MCF 10A (cell line): ENCODE measurements at regions not wholly inside any gene's neighbourhood (a gene's known extent, or its start where the extent isn't known, plus 50 kb on each side); places are given as distances from the start of the nearest gene placed in this dataset.

Experiments used
- BruUV-seq: library from RNA; stranded (reverse); fragments of 400-500 nt; replicated peaks from 2 replicates; lab custom pipeline; 2021; lab: Mats Ljungman, UMichigan
- CTCF ChIA-PET: fragments of 300-600 bp; sonication (Branson Sonifier 250); formaldehyde crosslinking; extraction: SDS; loops from one replicate; lab custom pipeline; 2021; ENCODE audit warnings: antibody characterized with exemption, inconsistent platforms; lab: Yijun Ruan, JAX
- POLR2A ChIA-PET: fragments of 300-600, 350-650 bp; sonication (Branson Sonifier 250); formaldehyde crosslinking; extraction: SDS; loops from one replicate; lab custom pipeline; 2020; ENCODE audit warnings: antibody characterized with exemption, inconsistent platforms; lab: Yijun Ruan, JAX
- DNase-seq: peaks from one replicate; pipeline ENCODE4 v3.0.0-alpha.2; 2018; ENCODE audit not compliant: unreplicated experiment
- H3K27ac Mint-ChIP-seq: one replicate; pipeline ENCODE4 v1.8.0; 2022; ENCODE audit warnings: mild to moderate bottlenecking, low read depth, mixed read lengths; ENCODE audit not compliant: unreplicated experiment
- H3K27me3 Mint-ChIP-seq: one replicate; pipeline ENCODE4 v1.8.0; 2022; ENCODE audit warnings: mixed read lengths; ENCODE audit not compliant: insufficient read depth, unreplicated experiment
- H3K36me3 Mint-ChIP-seq: one replicate; pipeline ENCODE4 v1.8.0; 2022; ENCODE audit warnings: mild to moderate bottlenecking, moderate library complexity, mixed read lengths; ENCODE audit not compliant: insufficient read depth, unreplicated experiment
- H3K4me1 Mint-ChIP-seq: one replicate; pipeline ENCODE4 v1.8.0; 2022; ENCODE audit warnings: mixed read lengths; ENCODE audit not compliant: insufficient read depth, unreplicated experiment
- H3K4me3 Mint-ChIP-seq: one replicate; pipeline ENCODE4 v1.8.0; 2022; ENCODE audit warnings: mild to moderate bottlenecking, moderate library complexity, mixed read lengths; ENCODE audit not compliant: unreplicated experiment
- H3K9me3 Mint-ChIP-seq: one replicate; pipeline ENCODE4 v1.8.0; 2022; ENCODE audit warnings: mixed read lengths; ENCODE audit not compliant: unreplicated experiment
- CTCF ChIP-seq: fragments of 200-600 bp; IDR thresholded peaks from one replicate; pipeline ENCODE4 v1.8.0; 2022; ENCODE audit warnings: antibody characterized with exemption, mild to moderate bottlenecking; ENCODE audit not compliant: unreplicated experiment
- intact Hi-C: fragments of 100-400 bp; cut with micrococcal nuclease; formaldehyde crosslinking; loops from 2 replicates; pipeline ENCODE4 v1.14.1; 2022

GRCh38 chr9:109591691-109592090 is 93.6 kb upstream of the PTPN3 start:
- BruUV-seq: no TSS peak
- no peak for DNase-seq
- Mint-ChIP-seq H3K27ac (no peak overlapping the region), H3K27me3 (no peaks in the 10 kb centered on the region), H3K4me3 (no peak overlapping the region), H3K9me3 (no peaks in the 10 kb centered on the region), H3K36me3 (no peaks in the 10 kb centered on the region), H3K4me1 (no peaks in the 10 kb centered on the region)
- TF ChIP-seq CTCF: no peak
- intact Hi-C loops: no loop called here
- ChIA-PET CTCF (no interaction called here), POLR2A (no interaction called here)

- no TSS peak for BruUV-seq
- DNase-seq: no peak
- Mint-ChIP-seq H3K4me1 (no peaks in the 10 kb centered on the region), H3K27ac (no peak overlapping the region), H3K27me3 (no peaks in the 10 kb centered on the region), H3K9me3 (no peaks in the 10 kb centered on the region), H3K4me3 (no peak overlapping the region), H3K36me3 (no peaks in the 10 kb centered on the region)
- ChIA-PET POLR2A (interaction anchor here (0.7 kb wide), 1 partner anchor 17 kb away, joined by 3 read pairs; no protein-coding TSS in a partner anchor), CTCF (interaction anchor here (0.7 to 1.1 kb wide), 3 partner anchors 12 to 153 kb away, joined by 3 to 4 read pairs (median 3); no protein-coding TSS in a partner anchor)
- TF ChIP-seq CTCF: no peak
- intact Hi-C loops: no loop called here
These were observed 95.5 kb upstream of the PTPN3 start for GRCh38 chr9:109593612-109594011.

- H3K36me3 Mint-ChIP-seq: no peaks in the 10 kb centered on the region
- ChIA-PET POLR2A (interaction anchor here (0.6 kb wide), 1 partner anchor 310 kb away, joined by 3 read pairs; no protein-coding TSS in a partner anchor), CTCF (interaction anchor here (1.3 kb wide), 1 partner anchor 22 kb away, joined by 6 read pairs; no protein-coding TSS in a partner anchor)
- peaks cover 1% of the 10 kb centered on the region for H3K27me3 Mint-ChIP-seq
- intact Hi-C loops: no loop called here
- H3K9me3 Mint-ChIP-seq: no peaks in the 10 kb centered on the region
- H3K27ac Mint-ChIP-seq: no peak overlapping the region
- BruUV-seq: no TSS peak
- peaks cover 8% of the 10 kb centered on the region for H3K4me1 Mint-ChIP-seq
- no peak for DNase-seq
- no peak for TF ChIP-seq CTCF
- no peak overlapping the region for H3K4me3 Mint-ChIP-seq
These were observed 99.4 kb upstream of the PTPN3 start for GRCh38 chr9:109597496-109597895.

- intact Hi-C loops: no loop called here
- H3K9me3 Mint-ChIP-seq: no peaks in the 10 kb centered on the region
- no peak overlapping the region for H3K4me3 Mint-ChIP-seq
- no peak for TF ChIP-seq CTCF
- H3K27ac Mint-ChIP-seq: no peak overlapping the region
- ChIA-PET POLR2A (interaction anchor here (0.8 kb wide), 1 partner anchor 8 kb away, joined by 3 read pairs; no protein-coding TSS in a partner anchor), CTCF (interaction anchor here (1.4 kb wide), 1 partner anchor 25 kb away, joined by 3 read pairs; no protein-coding TSS in a partner anchor)
- H3K4me1 Mint-ChIP-seq: peaks cover 8% of the 10 kb centered on the region
- DNase-seq: no peak
- H3K27me3 Mint-ChIP-seq: peaks cover 13% of the 10 kb centered on the region
- BruUV-seq: no TSS peak
- no peaks in the 10 kb centered on the region for H3K36me3 Mint-ChIP-seq
These were observed 101.0 kb upstream of the PTPN3 start for GRCh38 chr9:109599131-109599530.
